ENCODE measurements at regions not wholly inside any gene's neighbourhood (a gene's known extent, or its start where the extent isn't known, plus 50 kb on each side); places are given as distances from the start of the nearest gene placed in this dataset.

GRCh38 chr2:167592441-167592840 lies 655.0 kb downstream of the STK39 start:
- TF ChIP-seq CTCF (IDR thresholded peaks at IDR 0.05; ENCODE audit: control extremely low read depth in 1 of 3, insufficient read depth in 1 of 3, low read depth in 1 of 3, low read length in 3 of 3) (no peak), ASH2L (IDR thresholded peaks at IDR 0.05; ENCODE audit: low read length) (no peak), GABPA (IDR thresholded peaks at IDR 0.05; ENCODE audit: borderline replicate concordance, insufficient read depth, low read length) (no peak), MAFK (IDR thresholded peaks at IDR 0.05; ENCODE audit: low read depth, low read length) (no peak), POLR2A (IDR thresholded peaks at IDR 0.05; ENCODE audit: control extremely low read depth in 1 of 2, low read depth in 2 of 2, low read length in 2 of 2) (no peak)
